Ishikawa (cell line): ENCODE measurements at regions not wholly inside any gene's neighbourhood (a gene's known extent, or its start where the extent isn't known, plus 50 kb on each side); places are given as distances from the start of the nearest gene placed in this dataset.

Source experiments
- CEBPB ChIP-seq: IDR thresholded peaks from 2 replicates; pipeline ENCODE4 v1.6.1; 2012
- CREB1 ChIP-seq: IDR thresholded peaks from 2 replicates; pipeline ENCODE4 v1.6.1; 2012; ENCODE audit warnings: low read depth
- EGR1 ChIP-seq: IDR thresholded peaks from 2 replicates; pipeline ENCODE4 v1.6.1; 2012
- EP300 ChIP-seq: IDR thresholded peaks from 2 replicates; pipeline ENCODE4 v1.6.1; 2012; ENCODE audit warnings: borderline replicate concordance
- FOXM1 ChIP-seq: IDR thresholded peaks from 2 replicates; pipeline ENCODE4 v1.6.1; 2012; ENCODE audit warnings: low read depth, borderline replicate concordance
- NFIC ChIP-seq: IDR thresholded peaks from 2 replicates; pipeline ENCODE4 v1.6.1; 2012
- RAD21 ChIP-seq: IDR thresholded peaks from 2 replicates; pipeline ENCODE4 v1.6.1; 2012; ENCODE audit warnings: low read depth
- TAF1 ChIP-seq: IDR thresholded peaks from 2 replicates; pipeline ENCODE4 v1.6.1; 2012; ENCODE audit warnings: low read depth, mild to moderate bottlenecking
- TCF12 ChIP-seq: IDR thresholded peaks from 2 replicates; pipeline ENCODE4 v1.6.1; 2012; ENCODE audit warnings: low read depth
- TEAD4 ChIP-seq: IDR thresholded peaks from 2 replicates; pipeline ENCODE4 v1.6.1; 2012
- YY1 ChIP-seq: IDR thresholded peaks from 2 replicates; pipeline ENCODE4 v1.6.1; 2012; ENCODE audit warnings: low read depth
- ZBTB7A ChIP-seq: IDR thresholded peaks from 2 replicates; pipeline ENCODE4 v1.6.1; 2012; ENCODE audit warnings: low read depth
- TF ChIP-seq, protein P1 (sequence below): IDR thresholded peaks from 2 replicates; pipeline ENCODE4 v1.6.1; 2012
- TF ChIP-seq, protein P2 (sequence below): IDR thresholded peaks from 2 replicates; pipeline ENCODE4 v1.6.1; 2012
- TF ChIP-seq, protein P3 (sequence below): IDR thresholded peaks from 2 replicates; pipeline ENCODE4 v1.6.1; 2012; ENCODE audit warnings: low read depth, mild to moderate bottlenecking

DNA sequence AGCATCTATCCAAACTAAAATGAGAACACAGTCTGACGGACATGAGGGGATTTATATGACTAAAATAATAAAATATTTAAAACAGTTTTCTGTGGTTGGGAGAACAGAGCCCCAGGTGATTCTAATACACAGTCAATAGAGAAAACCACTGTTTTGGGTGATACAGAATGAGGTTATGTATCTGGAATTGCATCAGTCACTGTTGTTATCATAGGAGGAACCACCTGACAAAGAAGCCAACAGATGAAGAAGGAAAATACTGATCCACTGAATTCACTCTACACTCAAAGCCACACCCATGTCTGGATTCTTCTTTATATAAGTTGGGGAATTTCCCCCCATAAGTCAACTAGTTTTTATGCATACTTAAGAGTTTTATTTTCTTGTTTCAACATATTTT is 799.0 kb downstream of the TLR4 start:
- TF ChIP-seq, protein P1, sequence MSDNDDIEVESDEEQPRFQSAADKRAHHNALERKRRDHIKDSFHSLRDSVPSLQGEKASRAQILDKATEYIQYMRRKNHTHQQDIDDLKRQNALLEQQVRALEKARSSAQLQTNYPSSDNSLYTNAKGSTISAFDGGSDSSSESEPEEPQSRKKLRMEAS = no peak
- TF ChIP-seq TCF12 (no peak), EP300 (no peak), CEBPB (no peak), TEAD4 (no peak), EGR1 (no peak), NFIC (no peak), ZBTB7A (no peak), YY1 (no peak), TAF1 (no peak), FOXM1 (no peak), CREB1 (no peak), RAD21 (no peak)
- TF ChIP-seq, protein P2, sequence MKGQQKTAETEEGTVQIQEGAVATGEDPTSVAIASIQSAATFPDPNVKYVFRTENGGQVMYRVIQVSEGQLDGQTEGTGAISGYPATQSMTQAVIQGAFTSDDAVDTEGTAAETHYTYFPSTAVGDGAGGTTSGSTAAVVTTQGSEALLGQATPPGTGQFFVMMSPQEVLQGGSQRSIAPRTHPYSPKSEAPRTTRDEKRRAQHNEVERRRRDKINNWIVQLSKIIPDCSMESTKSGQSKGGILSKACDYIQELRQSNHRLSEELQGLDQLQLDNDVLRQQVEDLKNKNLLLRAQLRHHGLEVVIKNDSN = no peak
- TF ChIP-seq, protein P3, sequence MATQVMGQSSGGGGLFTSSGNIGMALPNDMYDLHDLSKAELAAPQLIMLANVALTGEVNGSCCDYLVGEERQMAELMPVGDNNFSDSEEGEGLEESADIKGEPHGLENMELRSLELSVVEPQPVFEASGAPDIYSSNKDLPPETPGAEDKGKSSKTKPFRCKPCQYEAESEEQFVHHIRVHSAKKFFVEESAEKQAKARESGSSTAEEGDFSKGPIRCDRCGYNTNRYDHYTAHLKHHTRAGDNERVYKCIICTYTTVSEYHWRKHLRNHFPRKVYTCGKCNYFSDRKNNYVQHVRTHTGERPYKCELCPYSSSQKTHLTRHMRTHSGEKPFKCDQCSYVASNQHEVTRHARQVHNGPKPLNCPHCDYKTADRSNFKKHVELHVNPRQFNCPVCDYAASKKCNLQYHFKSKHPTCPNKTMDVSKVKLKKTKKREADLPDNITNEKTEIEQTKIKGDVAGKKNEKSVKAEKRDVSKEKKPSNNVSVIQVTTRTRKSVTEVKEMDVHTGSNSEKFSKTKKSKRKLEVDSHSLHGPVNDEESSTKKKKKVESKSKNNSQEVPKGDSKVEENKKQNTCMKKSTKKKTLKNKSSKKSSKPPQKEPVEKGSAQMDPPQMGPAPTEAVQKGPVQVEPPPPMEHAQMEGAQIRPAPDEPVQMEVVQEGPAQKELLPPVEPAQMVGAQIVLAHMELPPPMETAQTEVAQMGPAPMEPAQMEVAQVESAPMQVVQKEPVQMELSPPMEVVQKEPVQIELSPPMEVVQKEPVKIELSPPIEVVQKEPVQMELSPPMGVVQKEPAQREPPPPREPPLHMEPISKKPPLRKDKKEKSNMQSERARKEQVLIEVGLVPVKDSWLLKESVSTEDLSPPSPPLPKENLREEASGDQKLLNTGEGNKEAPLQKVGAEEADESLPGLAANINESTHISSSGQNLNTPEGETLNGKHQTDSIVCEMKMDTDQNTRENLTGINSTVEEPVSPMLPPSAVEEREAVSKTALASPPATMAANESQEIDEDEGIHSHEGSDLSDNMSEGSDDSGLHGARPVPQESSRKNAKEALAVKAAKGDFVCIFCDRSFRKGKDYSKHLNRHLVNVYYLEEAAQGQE = no peak

DNA sequence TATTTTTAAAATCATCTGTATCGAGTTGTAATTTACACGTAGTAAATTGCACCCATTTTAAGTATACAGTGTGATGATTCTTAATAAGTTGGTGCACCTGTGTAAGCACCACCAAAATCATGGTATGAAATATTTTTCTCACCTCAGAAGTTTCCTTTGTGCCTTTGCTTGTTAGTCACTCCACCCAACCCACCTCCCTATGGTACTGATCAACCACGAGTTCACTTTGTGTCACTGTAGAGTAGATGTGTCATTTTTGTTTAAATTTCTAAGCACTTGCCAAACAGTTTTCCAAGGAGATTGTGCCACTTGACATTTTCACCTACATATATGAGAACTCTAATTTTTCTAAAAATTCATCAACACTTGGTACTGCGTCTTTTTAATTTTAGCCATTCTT is 806.5 kb downstream of the TLR4 start:
- TF ChIP-seq FOXM1 (no peak), YY1 (no peak), TAF1 (no peak), NFIC (no peak), EGR1 (no peak), CREB1 (no peak), RAD21 (no peak)

DNA sequence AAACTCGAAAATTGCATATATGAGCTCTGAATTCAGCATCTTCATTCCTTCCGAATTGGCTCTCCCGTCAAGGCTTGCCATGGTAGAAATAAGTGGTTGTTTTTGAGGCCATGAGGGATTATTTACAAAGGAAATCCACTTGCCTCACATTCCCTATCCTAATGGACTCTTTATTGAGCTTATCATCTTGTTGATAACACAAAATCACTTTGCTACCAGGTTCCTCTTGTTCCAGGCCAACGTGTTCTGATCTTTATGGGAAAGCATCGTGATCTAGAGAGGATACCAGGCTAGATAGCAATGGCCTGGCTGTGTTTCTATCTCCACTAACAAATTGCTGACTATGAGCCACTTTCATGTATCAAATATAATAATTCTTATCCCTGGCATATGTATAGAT is 811.7 kb downstream of the TLR4 start:
- TF ChIP-seq YY1 = no peak
- no peak for TF ChIP-seq ZBTB7A
- TF ChIP-seq, protein P3 = no peak
- TF ChIP-seq, protein P2 = no peak
- TF ChIP-seq CEBPB = no peak
- no peak for TF ChIP-seq TAF1
- no peak for TF ChIP-seq EP300
- no peak for TF ChIP-seq TEAD4
- TF ChIP-seq TCF12 = no peak
- TF ChIP-seq CREB1 = no peak
- no peak for TF ChIP-seq RAD21
- TF ChIP-seq EGR1 = no peak
- TF ChIP-seq FOXM1 = no peak
- TF ChIP-seq, protein P1 = no peak
- TF ChIP-seq NFIC = no peak

DNA sequence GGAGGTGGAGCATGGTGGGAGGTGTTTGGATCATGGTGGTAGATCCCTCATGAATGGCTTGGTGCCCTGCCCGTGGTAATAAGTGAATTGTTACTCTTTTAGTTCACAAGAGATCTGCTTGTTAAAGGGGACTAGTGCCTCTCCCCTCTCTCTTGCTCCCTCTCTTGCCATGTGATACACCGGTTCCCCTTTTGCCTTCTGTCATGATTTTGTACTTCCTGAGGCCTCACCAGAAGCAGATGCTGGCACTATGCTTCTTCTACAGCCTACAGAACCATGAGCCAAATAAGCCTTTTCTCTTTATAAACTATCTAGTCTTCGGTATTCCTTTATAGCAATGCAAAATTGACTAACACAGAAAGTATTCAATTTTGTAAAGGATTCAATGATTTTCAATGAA is 817.1 kb downstream of the TLR4 start:
- TF ChIP-seq CREB1 = no peak
- no peak for TF ChIP-seq RAD21
- no peak for TF ChIP-seq CEBPB
- TF ChIP-seq TAF1 = no peak
- no peak for TF ChIP-seq FOXM1
- TF ChIP-seq, protein P1 = no peak
- TF ChIP-seq, protein P2 = no peak
- TF ChIP-seq TEAD4 = no peak
- TF ChIP-seq YY1 = no peak
- TF ChIP-seq ZBTB7A = no peak
- no peak for TF ChIP-seq TCF12
- TF ChIP-seq, protein P3 = no peak
- TF ChIP-seq NFIC = no peak
- no peak for TF ChIP-seq EP300
